Ovary (tissue), 3 donors: ENCODE measurements at regions not wholly inside any gene's neighbourhood (a gene's known extent, or its start where the extent isn't known, plus 50 kb on each side); places are given as distances from the start of the nearest gene placed in this dataset.

ENCODE experiments used
- CTCF ChIP-seq, 3 donors: fragments of 450-650 bp in 2 of 3; fragments of 200-600 bp in 1 of 3; IDR thresholded peaks; one replicate each; pipeline versions ENCODE4 v1.5.1 to v1.8.0; 2016 to 2022; ENCODE audit warnings: antibody characterized with exemption in 3 of 3, mild to moderate bottlenecking in 1 of 3
- POLR2A ChIP-seq: fragments of 450-650 bp; IDR thresholded peaks from one replicate; pipeline ENCODE4 v1.6.1; 2017; ENCODE audit warnings: antibody characterized with exemption, mild to moderate bottlenecking, moderate library complexity
- donor health status: DM: no; HTN: no; CAD: no.

DNA sequence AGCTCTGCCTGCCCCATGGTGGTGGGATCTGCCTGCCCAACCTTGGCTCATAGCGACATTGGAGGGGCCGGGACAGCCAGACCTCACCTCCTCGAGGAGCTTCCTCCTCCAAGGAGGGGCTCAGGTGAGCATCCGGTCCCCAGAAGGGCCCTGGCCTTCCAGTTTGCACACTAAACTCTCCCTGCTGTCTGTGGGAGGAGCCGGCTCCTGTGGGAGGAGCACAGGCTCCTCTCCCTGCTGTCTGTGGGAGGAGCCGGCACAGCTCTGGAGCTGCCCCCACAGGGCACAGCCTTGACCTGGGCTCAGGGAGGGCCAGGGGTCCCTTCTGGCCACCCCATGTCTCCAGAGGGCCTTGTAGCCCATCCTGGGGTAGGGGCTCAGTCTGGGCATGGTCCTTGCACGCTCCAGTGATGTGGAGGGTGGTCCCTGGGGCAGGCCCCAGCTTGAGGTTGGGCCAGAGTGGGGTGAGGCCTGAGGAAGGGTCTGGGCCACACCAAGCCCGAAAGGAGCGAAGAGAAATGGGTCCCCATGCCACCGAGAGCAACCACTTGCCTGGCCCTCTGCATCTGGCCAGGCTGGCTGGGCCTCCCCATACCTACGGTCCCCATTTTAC is 147.5 kb upstream of the C14orf180 start:
- TF ChIP-seq POLR2A = no peak
- no peak for TF ChIP-seq CTCF (IDR thresholded peaks at IDR 0.05)
